NCI-H748 (cell line): ENCODE measurements at regions not wholly inside any gene's neighbourhood (a gene's known extent, or its start where the extent isn't known, plus 50 kb on each side); places are given as distances from the start of the nearest gene placed in this dataset.
A peak's percentile ranks its signal among the peaks of the same experiment; 100 is the strongest.
"Not testable (repeated sequence)": the region's sequence is repeated elsewhere in the genome, so short reads cannot be mapped to it uniquely, and the experiment has no call there.

Experiments used
- DNase-seq: peaks from one replicate; lab custom pipeline; 2025; ENCODE audit not compliant: unreplicated experiment; lab: John Stamatoyannopoulos, UW

DNA sequence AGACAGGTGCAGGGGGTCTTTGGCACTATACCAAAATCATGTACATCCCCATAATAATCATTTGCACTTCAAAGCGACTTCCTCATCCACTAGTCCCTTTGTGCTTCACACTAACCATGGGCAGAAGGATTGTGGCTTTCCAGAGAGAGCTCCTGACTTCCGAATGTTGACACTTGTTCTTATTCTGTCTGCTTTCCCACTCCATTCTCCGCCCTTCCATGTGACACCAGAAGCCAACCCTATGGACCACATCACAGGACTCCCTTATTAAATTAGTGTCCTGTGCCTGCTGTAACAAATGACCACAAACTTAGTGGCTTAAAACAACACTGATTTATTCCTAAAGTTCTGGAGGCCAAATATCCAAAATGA is 91.6 kb downstream of the CMC2 start:
- DNase-seq: no peak

DNA sequence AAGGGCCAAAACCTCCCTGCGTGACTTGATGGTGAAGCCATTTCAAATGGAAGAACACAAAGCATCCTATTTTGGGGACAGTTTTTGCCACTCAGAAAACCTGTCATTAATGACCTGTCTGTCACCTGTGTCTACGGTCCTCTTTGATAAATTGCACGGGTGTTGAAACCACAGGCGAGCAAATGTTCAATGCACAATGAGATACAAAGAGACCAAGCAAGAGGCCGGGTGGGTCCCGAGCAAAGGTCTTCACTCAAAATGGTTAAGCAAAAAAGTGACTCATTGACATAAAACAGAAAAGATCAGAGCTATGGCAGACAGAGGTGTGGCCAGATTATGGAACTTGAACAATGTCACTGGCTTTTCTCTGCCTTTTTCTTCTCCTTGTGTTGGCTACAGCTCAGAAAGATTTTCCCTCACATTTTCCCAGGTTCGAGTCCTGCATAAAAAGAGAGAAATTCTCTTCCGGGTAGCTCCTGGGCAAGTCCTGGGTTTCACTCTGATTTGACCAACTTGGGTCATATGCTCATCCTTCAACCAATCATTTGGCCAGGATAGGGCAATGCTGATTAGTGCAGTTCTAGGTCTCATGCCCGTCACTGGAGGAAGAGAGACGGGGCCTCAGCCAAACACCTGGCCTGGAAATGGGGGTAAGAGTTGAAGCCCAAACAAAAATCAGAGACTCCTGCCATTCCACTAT is 92.2 kb downstream of the CMC2 start:
- DNase-seq: no peak

DNA sequence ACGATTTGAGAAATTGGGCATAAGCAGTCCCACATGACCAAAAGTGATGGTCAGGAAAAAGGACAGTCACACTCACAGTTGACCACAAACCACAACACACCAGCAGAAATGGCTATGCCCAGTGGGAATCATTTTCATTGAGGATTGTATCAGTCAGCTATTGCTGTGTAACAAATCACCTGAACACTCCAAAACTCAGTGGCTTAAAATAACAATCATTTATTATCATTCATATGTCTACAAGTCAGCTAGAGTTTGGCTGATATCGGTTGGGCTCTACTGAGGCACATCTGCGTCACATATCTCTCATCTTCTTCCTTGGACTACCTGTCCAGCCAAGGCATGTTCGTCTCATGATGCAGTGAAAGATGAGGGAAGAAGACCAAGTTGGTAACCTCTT is 93.3 kb downstream of the CMC2 start:
- DNase-seq: no peak

DNA sequence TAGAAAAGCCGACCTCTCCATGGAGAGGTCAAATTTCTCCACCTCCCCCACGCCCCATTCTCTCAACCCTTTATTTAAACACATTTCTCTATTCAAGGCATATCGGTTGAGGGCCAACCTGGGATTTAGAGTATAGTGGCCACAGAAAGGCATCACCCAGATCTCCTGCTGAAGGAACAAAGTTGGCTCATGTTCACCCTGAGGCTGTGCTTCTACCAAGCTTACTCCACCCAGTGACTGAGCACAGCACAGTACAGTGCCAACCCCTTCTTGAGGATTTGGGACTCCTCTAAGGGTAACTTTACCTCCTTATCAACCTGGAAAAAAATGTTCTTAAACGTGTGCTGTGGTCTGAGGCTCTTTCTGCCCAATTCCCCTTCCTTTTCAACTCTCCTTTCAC is 94.0 kb downstream of the CMC2 start:
- no peak for DNase-seq

DNA sequence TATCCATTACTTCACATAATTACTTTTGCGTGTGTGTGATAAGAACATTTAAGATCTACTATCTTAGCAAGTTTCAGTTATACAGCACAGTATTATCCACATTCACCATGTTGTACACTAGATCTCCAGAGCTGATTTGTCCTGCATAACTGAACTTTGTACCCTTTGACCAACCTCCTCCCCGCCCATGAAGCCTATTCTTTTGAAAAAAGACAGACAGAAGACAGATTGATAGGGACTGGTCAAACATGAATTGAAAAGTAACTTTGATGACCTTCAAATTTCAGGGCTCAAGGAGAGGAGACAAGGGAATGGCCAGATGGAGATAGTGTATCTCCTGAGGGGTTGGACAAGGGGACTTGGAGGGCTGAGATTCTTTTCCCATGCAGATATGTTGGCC is 96.3 kb downstream of the CMC2 start:
- DNase-seq: no peak

DNA sequence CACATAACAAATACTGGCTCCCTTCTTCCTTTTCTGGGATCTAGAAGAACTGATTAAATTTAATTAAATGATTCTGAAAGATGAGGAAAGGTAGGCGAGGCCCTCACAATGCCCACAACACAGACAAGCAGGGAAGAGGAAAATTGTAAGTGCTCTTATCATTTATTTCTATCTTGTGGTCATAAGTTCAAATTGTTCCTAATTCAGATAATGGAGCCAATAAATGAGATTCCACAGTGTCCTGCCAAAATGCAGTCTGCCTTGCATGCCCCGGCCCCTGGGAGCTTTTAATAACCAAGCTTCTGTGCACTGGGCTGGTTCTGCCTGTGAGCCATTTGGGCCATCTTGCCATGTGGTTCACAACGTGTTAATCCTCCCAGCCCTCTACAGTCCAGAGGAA is 97.0 kb downstream of the CMC2 start:
- no peak for DNase-seq

DNA sequence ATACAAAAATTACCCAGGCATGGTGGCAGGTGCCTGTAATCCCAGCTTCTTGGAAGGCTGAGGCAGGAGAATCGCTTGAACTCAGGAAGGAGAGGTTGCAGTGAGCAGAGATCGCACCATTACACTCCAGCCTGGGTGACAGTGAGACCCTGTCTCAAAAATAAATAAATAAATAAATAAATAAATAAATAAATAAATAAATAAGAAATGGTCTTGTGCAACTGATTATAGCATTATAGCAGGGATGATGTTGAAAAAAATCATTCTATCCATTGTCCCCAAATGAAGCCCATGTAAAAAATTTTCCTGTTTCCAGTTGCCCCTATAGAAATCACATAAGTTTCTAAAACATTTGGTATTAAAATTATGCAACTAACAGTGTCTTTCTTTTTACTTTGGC is 100.5 kb downstream of the CMC2 start:
- DNase-seq: not testable (repeated sequence)

DNA sequence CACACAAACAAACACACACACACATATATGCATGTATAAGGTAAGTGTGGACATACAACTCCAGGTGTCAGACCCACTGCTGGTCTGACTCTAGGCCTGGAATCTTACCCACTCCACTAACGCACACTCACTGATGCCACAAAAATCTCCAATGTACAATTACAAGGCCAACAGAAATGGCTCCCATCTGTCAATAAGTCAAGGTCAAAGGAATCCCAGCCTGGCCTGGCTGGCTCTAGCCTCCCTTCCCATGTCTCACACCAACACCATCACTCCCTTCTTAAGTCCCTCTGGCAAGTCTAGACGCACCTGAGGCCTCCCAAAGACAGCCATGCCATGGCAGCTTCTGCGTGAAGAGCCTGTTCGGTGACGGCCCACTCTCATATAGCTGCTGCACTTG is 99.2 kb upstream of the CDYL2 start:
- DNase-seq: no peak

DNA sequence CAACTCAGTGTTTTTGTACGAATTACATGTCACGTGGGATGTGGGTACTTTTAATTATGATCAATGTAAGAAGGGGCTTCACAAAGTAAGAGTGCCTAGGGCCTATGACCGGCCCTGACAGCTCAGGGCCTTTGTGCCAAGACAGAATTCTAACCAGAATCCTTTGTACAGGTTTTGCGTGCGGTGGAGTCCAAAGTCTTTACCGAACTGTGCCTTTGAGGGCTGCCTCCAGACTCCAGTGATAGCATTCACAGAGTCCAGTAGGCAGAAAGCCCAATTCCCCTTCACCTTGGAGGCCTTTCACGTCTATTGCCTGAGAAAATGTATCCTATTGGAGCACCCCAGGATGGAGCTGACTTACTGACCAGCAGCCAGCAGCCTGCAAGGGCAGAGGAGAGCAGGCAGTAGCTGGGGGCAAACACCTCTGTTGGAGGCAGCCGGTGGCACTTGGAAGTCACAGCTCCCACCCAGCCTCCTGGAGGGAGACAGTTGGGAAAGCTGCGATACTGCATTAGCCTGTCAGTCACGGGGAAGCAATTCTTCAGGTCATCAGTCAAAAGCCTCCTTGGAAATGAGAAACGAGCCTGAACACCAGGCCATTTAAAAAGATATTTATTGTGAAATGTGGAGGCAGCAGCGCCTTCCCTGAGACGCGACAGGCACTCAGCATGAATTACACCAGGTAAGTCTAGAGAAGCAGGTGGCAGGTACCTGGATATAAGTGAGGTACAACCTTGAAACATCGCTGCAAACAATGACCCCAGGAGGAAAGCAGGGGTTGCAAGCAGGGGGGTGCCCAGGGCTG is 98.1 kb upstream of the CDYL2 start:
- DNase-seq: no peak

DNA sequence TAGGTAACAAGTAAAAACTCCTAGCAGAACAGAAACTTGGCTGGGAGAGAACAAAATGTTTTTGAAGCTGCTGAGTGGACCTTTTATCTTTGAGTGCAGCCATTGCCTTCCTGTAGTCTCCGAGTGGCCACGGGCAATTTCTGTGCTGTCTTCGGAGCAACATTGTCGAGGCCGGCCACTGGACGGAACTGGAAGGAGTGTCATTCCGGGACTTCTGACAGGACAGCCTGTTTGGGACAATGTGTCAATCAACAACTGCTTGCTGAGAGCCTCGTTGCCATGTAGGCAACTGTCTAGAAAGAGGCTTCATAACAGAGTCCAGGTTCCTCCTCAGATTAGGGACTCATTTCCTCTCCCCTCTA is 96.2 kb upstream of the CDYL2 start:
- no peak for DNase-seq

DNA sequence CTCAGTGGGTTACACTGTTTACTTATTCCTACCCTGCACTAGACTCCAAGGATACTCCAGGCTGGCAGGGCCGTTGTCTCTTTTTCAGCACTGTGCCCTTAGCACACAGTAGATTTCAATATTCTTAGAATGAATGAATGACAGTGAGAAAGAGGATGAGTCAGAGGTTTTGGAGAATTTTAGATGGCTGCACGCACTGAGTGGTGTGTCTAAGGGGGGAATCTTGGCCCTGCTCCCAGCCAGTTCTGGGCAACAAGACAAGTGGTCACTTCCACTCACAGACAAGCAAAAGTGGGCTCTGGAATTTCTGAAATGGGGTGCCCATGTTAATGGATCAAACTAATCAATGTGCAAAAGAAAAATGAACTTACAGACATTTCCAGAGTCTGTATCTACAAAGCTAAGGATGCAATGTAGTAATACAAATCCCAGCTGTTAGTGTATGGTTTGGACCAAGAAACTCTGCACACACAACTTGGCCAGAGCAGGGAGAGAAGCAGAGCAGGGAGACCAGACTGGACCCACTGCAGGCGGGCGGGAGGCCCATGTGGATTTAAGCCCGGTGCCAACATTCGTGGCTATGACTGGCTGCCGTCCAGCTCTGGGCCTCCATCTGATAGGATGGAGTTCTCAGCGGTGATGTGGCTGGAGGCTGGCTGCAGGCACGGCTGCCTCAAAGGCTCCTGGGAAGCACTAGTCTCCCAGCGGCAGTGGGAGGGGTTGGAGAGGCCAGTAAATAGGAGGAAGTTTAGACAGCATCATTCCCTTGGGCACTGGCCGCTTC is 95.6 kb upstream of the CDYL2 start:
- DNase-seq: no peak

DNA sequence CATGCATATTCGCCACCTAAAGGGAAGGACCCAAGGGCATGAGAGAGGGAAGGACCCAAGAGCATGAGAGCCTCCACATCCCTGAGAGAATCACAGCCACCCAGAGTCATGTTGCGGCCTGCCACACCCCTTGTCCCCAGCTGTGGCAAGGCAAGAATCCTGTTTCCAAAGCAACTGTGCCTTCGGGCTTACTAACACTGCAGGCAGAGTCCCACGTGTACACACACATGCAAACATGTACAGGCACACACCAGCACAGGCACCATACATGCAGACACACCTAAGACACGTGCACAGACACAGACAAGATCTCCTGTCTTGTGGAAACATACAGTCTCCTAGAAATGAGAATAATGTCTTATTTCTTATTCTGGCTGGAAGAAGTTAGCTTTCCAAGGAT is 92.4 kb upstream of the CDYL2 start:
- DNase-seq: peak; percentile 6

DNA sequence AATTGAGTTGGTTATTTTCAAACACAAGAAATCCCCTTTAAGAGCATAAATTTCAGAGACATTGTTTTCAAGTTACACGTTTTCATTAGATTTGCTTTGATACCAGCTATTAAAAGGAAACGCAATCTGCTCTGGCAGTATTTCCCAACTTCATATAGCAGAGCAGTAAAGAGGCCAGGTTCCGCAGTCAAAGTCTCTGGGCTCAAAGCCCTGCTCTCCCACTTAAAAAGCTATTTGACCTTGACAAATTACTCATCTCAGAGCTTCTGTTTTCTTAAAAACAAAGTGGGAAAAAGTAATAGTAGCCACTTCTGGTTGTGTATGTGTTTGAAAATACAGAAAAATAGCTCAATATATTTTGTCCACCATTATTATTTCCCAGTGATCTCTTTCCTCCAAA is 89.7 kb upstream of the CDYL2 start:
- no peak for DNase-seq

DNA sequence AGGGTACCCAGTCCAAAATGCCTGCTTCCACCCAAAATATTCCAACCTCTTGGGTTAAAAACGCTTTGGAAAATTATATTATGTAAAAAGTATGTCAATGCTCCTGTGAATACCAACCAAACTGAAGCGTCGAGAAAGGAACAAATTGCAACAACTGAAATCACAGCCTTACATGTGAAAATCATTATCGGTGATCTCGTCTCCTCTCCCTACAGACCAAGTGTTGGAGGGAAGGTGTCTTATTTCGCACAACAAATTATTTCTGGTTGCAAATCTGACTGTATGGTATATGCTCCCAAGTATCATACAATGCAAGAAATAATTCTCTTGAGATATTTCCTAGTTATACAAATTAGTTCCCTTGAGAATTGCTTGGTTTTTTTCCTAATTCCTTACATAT is 89.3 kb upstream of the CDYL2 start:
- no peak for DNase-seq

DNA sequence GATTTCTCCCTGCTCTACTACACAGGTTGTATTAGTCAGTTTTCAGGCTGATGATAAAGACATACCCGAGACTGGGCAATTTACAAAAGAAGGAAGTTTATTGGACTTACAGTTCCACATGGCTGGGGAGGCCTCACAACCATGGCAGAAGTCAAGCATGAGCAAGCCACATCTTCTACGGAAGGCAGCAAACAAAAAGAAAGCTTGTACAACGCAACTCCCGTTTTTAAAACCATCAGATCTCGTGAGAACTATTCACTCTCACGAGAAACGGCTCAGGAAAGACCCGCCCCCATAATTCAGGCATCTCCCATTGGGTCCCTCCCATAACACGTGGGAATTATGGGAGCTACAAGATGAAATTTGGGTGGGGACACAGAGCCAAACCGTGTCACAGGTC is 88.0 kb upstream of the CDYL2 start:
- DNase-seq: not testable (repeated sequence)

DNA sequence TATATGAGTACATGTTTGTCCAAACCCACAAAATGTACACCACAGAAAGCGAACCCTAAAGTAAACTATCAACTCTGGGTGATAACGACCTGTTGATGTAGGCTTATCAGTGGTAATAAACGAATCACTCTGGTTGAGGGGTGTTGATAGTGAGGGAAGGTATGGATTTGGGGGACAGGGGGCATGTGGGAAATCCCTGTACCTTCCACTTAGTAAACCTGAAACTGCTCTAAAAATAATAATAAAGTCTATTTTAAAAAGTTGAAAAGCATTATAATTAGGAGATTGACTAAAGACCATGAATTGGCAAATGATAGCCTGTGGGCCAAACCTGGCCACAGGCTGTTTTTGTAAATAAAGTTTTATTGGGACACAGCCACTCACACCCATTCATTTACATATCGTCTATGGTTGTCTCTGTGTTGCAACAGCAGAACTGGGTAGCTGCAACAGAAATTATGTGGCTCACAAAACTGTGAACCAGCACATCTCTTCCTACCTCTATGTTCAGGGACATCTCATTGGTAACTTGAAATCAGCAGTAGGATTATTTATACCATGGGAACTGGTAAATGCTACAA is 85.5 kb upstream of the CDYL2 start:
- DNase-seq: no peak

DNA sequence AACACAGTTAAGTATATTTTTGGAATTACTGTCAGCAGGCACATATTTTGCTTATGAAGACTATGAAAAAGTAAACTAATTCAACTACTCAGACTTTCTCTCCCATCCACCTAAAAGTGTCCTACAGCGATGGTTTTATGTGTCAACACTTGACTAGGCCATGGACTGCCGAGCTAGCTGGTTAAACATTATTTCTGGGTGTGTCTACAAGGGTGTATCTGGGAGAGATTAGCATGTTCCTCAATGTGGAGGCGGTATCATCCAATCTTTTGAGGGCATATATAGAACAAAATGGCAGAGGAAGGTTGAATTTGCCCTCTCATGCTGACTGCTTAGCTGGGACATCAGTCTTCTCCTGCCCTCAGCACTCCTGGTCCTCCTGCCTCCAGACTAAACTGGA is 82.7 kb upstream of the CDYL2 start:
- no peak for DNase-seq

DNA sequence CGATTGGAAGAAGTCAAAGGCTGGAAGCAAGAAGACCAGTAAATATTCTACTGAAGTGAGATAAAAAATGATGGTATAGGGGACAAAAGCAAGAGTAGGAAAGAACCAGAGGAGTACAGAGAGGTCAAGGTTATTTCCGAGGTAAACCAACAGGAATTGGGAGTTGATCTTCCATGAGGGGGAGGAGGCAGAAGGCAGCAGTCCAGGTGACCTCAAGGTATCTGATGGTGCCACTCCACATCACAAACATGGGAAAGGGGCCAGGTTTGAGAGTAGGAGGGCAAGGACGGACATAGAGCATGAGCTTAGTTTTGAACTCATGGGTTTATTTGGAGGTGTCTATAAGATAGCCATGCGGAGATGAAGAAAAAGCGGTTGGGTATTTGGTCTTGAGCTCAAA is 79.4 kb upstream of the CDYL2 start:
- no peak for DNase-seq

DNA sequence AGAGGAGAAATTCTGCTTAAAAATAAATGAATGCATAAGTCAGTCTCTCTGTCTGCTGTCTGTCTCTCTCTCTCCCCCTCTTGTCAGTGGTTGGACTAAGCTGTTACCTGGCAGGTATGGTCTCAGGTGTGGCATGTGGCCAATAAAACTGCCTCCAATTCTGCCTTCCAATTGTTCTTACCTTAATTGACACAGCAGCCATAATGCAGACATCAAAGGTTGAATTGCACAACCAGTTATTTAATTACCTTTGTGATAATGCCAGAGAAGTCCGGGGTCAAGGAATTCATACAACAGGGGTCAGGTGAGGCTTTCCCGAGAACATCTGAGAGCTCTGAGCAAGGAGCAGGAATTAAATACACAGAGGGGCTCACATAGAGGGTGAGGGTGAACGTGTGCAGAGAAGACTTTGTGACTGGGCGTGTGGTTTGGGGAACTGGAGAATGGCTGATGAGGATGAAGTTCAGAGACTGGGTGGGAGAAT is 78.8 kb upstream of the CDYL2 start:
- DNase-seq: peak; percentile 91

DNA sequence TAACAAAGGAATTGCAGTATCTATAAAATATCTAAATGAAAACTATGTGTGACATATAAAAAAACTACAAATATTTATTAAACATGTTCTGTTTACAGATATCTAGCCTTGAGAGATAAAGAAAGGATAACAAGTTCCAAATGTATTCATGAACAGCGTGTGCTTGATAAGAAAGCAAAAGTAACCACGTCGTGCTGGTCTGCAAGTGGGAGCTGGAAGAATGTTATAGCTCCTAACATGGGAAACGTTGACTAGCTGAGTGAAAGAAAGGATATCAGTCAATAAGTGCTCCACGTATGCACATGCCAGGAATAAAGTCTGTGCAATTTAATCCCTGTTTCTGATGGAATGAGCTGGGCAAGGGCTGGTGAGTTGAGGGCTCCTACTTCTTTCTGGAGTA is 71.2 kb upstream of the CDYL2 start:
- DNase-seq: no peak

DNA sequence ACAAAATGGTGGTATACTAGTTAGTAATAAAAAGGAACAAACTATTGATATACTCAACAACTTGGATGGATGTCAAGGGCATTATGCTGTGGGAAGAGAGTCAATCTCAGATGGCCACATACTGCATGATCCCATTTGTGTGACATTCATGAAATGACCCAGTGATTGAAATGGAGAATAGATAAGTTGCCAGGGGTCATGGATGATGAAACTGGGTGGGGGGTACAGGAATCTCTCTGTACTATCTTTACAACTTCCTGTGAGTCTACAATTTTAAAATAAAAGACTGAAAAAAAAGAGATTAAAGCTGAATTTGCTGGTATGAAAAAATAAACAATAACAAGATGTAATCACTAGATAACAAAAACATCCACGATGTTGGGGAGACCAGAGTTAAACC is 70.5 kb upstream of the CDYL2 start:
- DNase-seq: no peak
